ENCODE measurements at regions not wholly inside any gene's neighbourhood (a gene's known extent, or its start where the extent isn't known, plus 50 kb on each side); places are given as distances from the start of the nearest gene placed in this dataset.
A peak's percentile ranks its signal among the peaks of the same experiment; 100 is the strongest.

DNA sequence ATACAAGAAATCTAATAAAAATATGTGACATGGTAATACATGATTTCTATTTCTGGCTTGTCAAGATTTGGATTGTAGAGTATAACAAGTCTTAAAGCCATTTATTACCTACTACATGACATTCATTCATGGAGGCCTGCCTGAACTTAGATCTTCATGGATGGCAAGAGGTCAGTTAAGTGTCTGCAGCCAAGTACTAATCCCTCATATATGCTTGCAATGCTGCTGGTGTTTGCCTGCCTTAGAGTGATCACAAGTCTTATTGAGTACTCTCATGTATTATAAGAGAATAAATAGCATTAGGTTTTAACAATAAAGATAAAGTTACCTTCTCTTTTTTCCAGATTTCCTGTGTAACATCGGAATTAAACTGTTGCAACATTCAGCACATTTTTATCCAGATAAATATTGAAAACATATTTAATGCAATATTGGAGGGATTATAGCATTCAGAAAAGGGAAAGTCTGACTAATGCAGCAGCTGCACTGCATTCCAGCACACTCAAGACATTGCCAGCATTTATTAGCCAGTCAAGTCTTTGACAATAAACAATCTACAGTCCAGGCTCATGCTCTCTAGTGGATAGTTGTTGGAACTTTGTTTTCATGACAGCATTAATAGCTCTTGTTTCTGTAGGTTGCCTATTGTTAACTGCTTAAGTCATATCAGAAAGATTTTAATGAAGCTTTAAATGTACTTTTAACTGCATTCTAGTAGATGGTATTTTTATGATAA lies 737.1 kb downstream of the FAT4 start:
- in situ Hi-C loops (cut with HindIII; ENCODE audit: low pct_unique_long_range_greater_than_20kb, low sequenced_read_pairs), result no loop called here
- peak in 1 of 2 experiments; percentile 20 for DNase-seq (ENCODE audit: low read depth in 1 of 2, low spot score in 1 of 2)
- no peak for TF ChIP-seq JUND (IDR thresholded peaks at IDR 0.05; ENCODE audit: low read depth)

DNA sequence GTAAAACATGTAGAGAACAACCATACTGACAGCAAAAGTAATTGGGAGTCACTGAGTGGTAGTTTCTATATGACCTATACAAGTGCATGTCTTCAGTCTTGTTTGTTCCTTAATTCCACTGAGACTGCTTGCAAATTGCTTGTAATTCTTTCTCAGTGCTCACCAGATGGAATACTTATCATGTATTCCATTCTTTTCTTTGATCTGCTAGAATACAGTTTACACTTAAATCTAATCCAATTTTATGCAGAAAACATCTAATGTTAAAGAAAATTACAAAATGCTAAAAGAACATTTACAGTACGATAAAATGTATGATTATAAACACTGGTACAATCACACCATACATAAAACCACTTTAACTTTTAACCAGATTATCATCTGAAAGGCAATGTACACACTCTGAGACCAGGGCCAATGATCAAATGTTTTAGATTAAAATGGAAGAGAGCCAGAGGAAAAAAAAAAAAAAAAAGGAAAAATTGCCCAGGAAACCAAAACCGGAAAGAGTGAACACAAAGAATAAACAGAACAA lies 741.4 kb downstream of the FAT4 start:
- TF ChIP-seq JUND (IDR thresholded peaks at IDR 0.05; ENCODE audit: low read depth), result no peak
- in situ Hi-C loops (cut with HindIII; ENCODE audit: low pct_unique_long_range_greater_than_20kb, low sequenced_read_pairs), result no loop called here
- DNase-seq (ENCODE audit: low read depth in 1 of 2, low spot score in 1 of 2), result no peak

DNA sequence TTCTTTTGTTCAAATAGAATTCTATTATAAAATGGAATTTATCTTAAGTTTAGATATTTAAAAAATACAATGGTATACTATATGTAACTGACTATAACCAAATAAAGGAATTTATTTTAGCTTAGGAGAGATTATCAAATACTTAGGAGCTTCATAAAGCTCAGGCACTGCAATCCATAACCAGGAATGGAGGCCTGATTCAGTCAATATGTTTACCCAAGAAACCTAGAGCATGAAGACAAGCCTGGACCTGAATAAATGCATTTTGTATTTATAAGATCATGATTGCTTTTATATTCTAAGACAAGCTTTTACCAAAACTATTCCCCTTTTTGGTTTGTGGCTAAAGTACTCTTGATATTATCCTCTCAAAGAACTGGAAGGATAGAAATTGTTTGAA lies 742.6 kb downstream of the FAT4 start:
- in situ Hi-C loops (cut with HindIII; ENCODE audit: low pct_unique_long_range_greater_than_20kb, low sequenced_read_pairs), result no loop called here
- no peak for TF ChIP-seq JUND (IDR thresholded peaks at IDR 0.05; ENCODE audit: low read depth)
- no peak for DNase-seq (ENCODE audit: low read depth in 1 of 2, low spot score in 1 of 2)

DNA sequence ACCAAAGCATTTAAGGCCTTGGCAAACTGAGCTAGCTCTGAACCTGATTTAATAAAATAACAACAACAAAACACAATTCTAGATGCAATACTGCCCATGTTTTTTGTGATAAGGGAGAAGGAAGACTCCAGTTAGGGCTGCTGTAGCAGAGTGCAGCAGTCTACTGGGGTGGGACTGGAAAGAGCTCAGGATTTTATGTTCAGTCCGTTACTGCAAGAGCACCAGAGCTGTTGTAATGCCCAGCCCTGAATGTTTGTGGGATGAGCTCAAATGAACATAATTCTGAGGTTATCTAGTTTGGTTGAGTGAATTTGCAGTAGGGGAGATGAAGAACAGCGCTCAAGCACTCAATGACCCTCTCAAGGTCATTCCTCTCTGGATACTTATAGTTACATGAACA lies 743.8 kb downstream of the FAT4 start:
- TF ChIP-seq JUND (IDR thresholded peaks at IDR 0.05; ENCODE audit: low read depth), result no peak
- DNase-seq (ENCODE audit: low read depth in 1 of 2, low spot score in 1 of 2), result no peak
- in situ Hi-C loops (cut with HindIII; ENCODE audit: low pct_unique_long_range_greater_than_20kb, low sequenced_read_pairs), result no loop called here

DNA sequence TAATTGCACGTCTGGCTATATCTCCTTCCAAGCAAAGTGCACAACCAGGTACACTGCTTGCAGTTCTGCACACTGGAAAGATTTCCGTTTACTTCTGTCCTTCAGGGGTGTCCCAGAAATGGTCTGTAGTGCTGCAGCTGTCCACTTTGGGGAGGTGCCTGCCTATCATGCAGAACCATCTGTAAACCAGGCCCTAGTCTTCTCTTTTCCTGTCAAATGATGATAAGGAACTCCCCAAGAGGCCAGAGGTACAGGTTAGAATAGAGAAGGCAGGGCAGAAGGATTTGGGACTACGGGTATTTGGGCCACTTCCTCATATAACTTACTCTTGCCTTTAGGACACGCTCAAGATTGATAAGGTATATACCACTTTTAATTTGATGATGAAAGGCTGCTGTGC lies 746.9 kb downstream of the FAT4 start:
- DNase-seq (ENCODE audit: low read depth in 1 of 2, low spot score in 1 of 2), result no peak
- no peak for TF ChIP-seq JUND (IDR thresholded peaks at IDR 0.05; ENCODE audit: low read depth)

DNA sequence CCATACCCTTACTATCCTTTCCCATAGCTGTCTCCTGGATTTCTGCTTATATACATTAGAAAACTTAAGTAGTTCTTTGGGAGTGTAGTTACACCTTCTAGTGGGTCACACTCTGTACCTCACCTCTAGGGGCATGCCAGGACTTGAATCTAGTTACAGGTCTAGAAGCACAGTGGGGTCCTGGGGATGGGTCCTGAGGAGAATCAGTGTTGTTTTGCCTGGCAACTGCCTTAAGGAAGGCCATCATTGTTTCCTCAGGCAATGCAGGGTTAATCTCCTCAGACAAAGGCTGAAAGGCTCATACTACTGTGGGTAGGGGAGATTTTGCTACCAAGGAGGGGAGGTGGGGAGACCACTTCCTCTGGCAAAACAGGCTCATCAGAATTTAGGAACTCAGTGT lies 750.3 kb downstream of the FAT4 start:
- in situ Hi-C loops (cut with HindIII; ENCODE audit: low pct_unique_long_range_greater_than_20kb, low sequenced_read_pairs), result no loop called here
- no peak for DNase-seq (ENCODE audit: low read depth in 1 of 2, low spot score in 1 of 2)
- TF ChIP-seq JUND (IDR thresholded peaks at IDR 0.05; ENCODE audit: low read depth), result no peak

More for the DNA sequence above, 746.9 kb downstream of the FAT4 start:
- in situ Hi-C loops (cut with HindIII; ENCODE audit: low pct_unique_long_range_greater_than_20kb, low sequenced_read_pairs), result no loop called here

DNA sequence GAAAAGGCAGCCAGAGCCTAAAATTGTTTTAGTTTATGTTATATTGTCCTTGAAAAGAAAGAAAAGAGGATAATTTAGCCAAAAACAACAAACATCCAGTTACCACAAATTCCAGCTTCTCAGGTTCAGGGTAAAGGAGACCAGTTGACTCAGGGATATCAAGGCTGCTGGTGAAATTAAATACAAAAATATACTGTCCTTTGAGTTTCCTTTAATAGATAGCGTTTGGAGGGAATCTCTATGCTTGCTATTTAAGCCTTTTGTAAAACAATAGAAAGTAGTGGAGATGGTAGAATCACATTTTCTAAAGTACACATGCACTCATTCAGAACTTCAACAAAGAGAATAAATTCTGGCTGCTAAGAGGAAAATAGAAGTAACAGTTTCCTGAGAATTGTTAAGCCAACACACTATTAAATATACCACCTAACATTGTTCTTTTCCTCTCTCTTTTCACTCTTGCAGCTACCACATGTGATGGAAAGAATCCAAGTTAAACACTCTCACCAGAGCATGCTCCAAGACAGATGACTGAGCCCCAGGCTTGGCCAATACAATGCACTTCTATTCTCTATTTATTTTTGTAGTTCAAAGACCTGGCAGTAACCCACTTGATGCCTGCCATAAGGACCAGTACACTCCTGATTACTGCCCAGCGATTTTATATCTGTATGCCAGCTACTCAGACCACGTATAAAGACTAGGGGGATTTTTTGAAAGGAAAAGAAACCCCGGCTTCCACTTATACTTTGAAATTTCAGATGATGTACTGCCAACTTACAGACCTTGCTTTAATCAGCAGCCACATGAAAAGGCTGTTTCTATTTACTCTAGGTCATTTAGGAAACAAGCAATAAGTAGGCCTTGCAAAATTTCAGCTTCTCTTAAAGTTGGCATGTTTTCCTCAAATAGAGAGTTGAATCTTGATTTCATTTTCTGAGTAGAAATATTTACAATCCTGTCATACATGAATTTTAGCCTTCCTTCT lies 756.9 kb downstream of the FAT4 start:
- peak in 1 of 2 experiments; percentile 25 for DNase-seq (ENCODE audit: low read depth in 1 of 2, low spot score in 1 of 2)
- TF ChIP-seq JUND (IDR thresholded peaks at IDR 0.05; ENCODE audit: low read depth), result no peak
- in situ Hi-C loops (cut with HindIII; ENCODE audit: low pct_unique_long_range_greater_than_20kb, low sequenced_read_pairs), result no loop called here

DNA sequence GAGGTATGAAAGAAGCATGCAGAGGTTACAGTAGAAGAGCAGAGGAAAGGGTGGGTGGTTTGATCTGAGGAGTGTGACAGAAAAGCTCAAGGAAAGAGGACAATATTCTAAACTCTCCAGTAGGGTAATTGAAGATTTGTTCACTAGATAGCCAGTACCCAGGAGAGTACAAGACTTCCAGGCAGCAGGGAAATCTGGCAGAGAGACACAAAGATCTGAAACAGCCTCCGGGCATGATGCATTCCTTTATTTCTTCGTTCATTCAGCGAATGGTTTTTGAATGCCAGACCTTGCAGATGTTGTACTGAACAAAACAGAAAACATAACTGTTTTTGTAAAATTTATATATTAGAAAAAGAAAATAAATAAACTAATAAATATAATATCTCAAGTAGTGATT lies 766.6 kb downstream of the FAT4 start:
- no peak for TF ChIP-seq JUND (IDR thresholded peaks at IDR 0.05; ENCODE audit: low read depth)
- in situ Hi-C loops (cut with HindIII; ENCODE audit: low pct_unique_long_range_greater_than_20kb, low sequenced_read_pairs), result no loop called here
- DNase-seq (ENCODE audit: low read depth in 1 of 2, low spot score in 1 of 2), result no peak

DNA sequence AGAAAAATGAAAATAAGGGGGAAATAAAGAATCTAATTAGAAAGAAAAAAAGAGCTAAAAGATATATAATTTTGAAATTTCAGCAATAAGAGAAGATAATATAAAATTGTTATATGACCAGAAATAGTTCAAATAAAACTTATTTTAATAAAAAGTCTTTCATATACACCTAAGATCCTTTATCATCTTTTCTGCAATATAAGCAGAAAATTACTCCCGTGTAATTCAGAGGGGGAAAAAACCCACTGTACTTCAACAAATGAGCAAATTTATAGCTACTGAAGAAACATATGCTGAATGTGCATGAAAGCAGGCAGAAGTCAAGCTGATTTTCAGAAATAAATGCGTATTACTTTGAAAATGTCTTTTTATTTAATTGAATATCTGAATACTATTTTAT lies 771.3 kb downstream of the FAT4 start:
- TF ChIP-seq JUND (IDR thresholded peaks at IDR 0.05; ENCODE audit: low read depth), result no peak
- in situ Hi-C loops (cut with HindIII; ENCODE audit: low pct_unique_long_range_greater_than_20kb, low sequenced_read_pairs), result no loop called here
- no peak for DNase-seq (ENCODE audit: low read depth in 1 of 2, low spot score in 1 of 2)

DNA sequence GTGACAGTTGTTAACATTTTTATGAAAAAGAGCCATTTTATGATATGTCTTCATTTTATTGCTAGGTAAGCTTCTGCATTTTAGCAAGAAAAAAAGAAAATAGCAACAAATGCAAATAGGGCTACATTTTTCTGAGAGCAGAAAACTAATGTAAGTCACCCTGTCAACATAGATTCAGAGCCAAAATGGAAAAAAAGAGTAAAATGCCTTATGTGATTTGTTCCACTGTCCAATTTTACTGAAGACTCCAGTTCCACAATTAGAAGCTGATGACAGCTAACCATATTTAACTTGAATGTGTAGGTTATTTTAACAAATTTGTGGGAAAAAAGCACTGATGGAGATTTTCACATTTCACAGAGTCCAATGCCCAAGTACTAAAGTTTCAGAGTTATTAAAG lies 772.3 kb downstream of the FAT4 start:
- TF ChIP-seq JUND (IDR thresholded peaks at IDR 0.05; ENCODE audit: low read depth), result no peak
- DNase-seq (ENCODE audit: low read depth in 1 of 2, low spot score in 1 of 2), result no peak
- in situ Hi-C loops (cut with HindIII; ENCODE audit: low pct_unique_long_range_greater_than_20kb, low sequenced_read_pairs), result no loop called here

DNA sequence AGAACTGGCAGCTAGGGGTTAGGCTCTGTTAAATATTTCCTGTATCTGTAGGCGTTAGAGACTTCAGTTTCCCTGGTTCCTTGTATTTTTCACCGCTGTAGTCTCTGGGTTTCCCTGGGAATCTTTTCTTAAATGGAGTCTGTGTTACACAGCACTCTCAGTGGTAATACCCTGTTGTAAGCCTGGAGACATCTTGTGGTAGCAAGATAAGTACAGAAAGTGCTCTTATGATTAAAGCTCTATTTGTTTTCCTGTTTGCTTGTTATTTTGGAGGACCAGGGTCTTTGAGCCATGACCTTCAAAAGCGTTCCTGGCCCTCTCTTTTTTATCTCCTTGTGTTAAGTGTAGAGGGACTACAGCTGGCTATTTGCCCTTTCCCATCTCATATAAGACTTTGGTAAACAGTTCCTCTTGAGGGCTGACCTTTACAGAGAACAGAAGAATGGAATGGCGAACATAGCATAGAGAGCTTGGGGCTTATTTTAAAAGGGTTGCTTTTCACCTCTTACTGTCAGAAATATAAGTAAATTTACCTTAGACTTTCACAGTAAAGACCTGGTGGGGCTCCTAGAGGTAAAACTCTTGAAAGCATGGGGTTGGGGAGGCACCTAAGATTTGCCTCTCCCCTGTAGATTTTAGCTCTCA lies 782.5 kb downstream of the FAT4 start:
- no peak for DNase-seq (ENCODE audit: low read depth in 1 of 2, low spot score in 1 of 2)
- TF ChIP-seq JUND (IDR thresholded peaks at IDR 0.05; ENCODE audit: low read depth), result no peak
- in situ Hi-C loops (cut with HindIII; ENCODE audit: low pct_unique_long_range_greater_than_20kb, low sequenced_read_pairs), result no loop called here

DNA sequence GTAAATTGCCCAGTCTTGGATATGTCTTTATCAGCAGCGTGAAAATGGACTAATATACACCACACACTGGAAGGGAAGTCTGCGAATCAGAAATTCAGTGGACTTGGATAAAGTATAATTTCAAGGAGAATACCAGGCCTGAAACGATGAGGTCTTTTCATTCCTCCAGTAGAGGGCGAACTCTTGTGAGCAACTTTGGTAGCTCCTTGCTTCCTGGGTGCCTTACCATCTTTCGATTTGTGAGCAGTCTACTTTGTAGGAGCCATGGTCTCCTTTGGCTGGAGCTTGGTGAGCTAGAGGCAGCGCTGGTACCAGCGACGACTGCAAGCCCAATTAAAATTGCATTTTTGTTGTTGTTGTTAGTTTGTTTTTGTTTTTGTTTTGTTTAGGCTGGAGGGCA lies 791.9 kb downstream of the FAT4 start:
- in situ Hi-C loops (cut with HindIII; ENCODE audit: low pct_unique_long_range_greater_than_20kb, low sequenced_read_pairs), result no loop called here
- TF ChIP-seq JUND (IDR thresholded peaks at IDR 0.05; ENCODE audit: low read depth), result no peak
- peak in 1 of 2 experiments; percentile 47 for DNase-seq (ENCODE audit: low read depth in 1 of 2, low spot score in 1 of 2)
